GM23338 (cell line): ENCODE measurements at regions not wholly inside any gene's neighbourhood (a gene's known extent, or its start where the extent isn't known, plus 50 kb on each side); places are given as distances from the start of the nearest gene placed in this dataset.

Experiments
- ATAC-seq: fragments of 200-7000 bp; cut with Tn5 transposase; 3 replicates; pipeline ENCODE4 v1.9.1; 2020
- DNase-seq: peaks from one replicate; pipeline ENCODE4 v3.0.0-alpha.2; 2015; ENCODE audit warnings: low spot score
- H2AFZ ChIP-seq: fragments of 200-600 bp; sonication (generic); 2 replicates; pipeline ENCODE4 v1.8.0; 2016; ENCODE audit warnings: antibody characterized with exemption, mild to moderate bottlenecking, moderate library complexity
- H3F3A ChIP-seq: fragments of 200-600 bp; sonication (generic); replicated peaks from 2 replicates; pipeline ENCODE4 v1.8.0; 2017; ENCODE audit warnings: antibody characterized with exemption, mixed run types, low read depth
- H3K27ac ChIP-seq: fragments of 200-600 bp; sonication (generic); 2 replicates; pipeline ENCODE4 v1.6.1; 2016; ENCODE audit warnings: low read depth
- H3K27me3 ChIP-seq: fragments of 200-600 bp; sonication (generic); 2 replicates; pipeline ENCODE4 v1.8.0; 2016; ENCODE audit warnings: mild to moderate bottlenecking, mixed run types, moderate library complexity; ENCODE audit not compliant: insufficient read depth
- H3K36me3 ChIP-seq: fragments of 200-600 bp; sonication (generic); 2 replicates; pipeline ENCODE4 v1.8.0; 2016; ENCODE audit warnings: mild to moderate bottlenecking; ENCODE audit not compliant: insufficient read depth
- H3K4me1 ChIP-seq: fragments of 200-600 bp; sonication (generic); 2 replicates; pipeline ENCODE4 v1.8.0; 2016; ENCODE audit warnings: mild to moderate bottlenecking, moderate library complexity; ENCODE audit not compliant: insufficient read depth
- H3K4me2 ChIP-seq: fragments of 200-600 bp; sonication (generic); 2 replicates; pipeline ENCODE4 v1.7.1; 2017; ENCODE audit warnings: mixed run types
- H3K4me3 ChIP-seq: fragments of 200-600 bp; sonication (generic); 2 replicates; pipeline ENCODE4 v1.6.1; 2016; ENCODE audit warnings: mixed run types
- H3K79me2 ChIP-seq: fragments of 200-600 bp; sonication (generic); replicated peaks from 2 replicates; pipeline ENCODE4 v1.8.0; 2017; ENCODE audit warnings: mild to moderate bottlenecking; ENCODE audit not compliant: insufficient read depth
- H3K9me2 ChIP-seq: fragments of 200-600 bp; sonication (generic); 2 replicates; pipeline ENCODE4 v1.8.0; 2017; ENCODE audit not compliant: insufficient read depth
- H4K20me1 ChIP-seq: fragments of 200-600 bp; sonication (generic); replicated peaks from 2 replicates; pipeline ENCODE4 v1.8.0; 2017; ENCODE audit warnings: mild to moderate bottlenecking; ENCODE audit not compliant: insufficient read depth
- H3K27ac Mint-ChIP-seq: 2 replicates; pipeline ENCODE4 v1.8.0; 2020; ENCODE audit warnings: inconsistent platforms, mild to moderate bottlenecking, moderate library complexity, mixed read lengths
- H3K27me3 Mint-ChIP-seq: 3 replicates; pipeline ENCODE4 v1.8.0; 2022; ENCODE audit warnings: low read depth, mild to moderate bottlenecking, moderate library complexity, mixed read lengths, inconsistent platforms; ENCODE audit not compliant: insufficient read depth, poor library complexity
- H3K36me3 Mint-ChIP-seq: 3 replicates; pipeline ENCODE4 v1.8.0; 2021; ENCODE audit warnings: low read depth, mild to moderate bottlenecking, inconsistent platforms, moderate library complexity, mixed read lengths
- H3K4me1 Mint-ChIP-seq: 3 replicates; pipeline ENCODE4 v1.8.0; 2020; ENCODE audit warnings: mild to moderate bottlenecking, inconsistent platforms, mixed read lengths
- H3K4me3 Mint-ChIP-seq: 3 replicates; pipeline ENCODE4 v1.8.0; 2021; ENCODE audit warnings: moderate library complexity, mild to moderate bottlenecking, inconsistent platforms, mixed read lengths
- H3K9me3 Mint-ChIP-seq: 3 replicates; pipeline ENCODE4 v1.8.0; 2020; ENCODE audit warnings: moderate library complexity, mild to moderate bottlenecking, inconsistent platforms, mixed read lengths
- CREB1 ChIP-seq: fragments of 250-450 bp; sonication (Bioruptor Pico); IDR thresholded peaks from 2 replicates; pipeline ENCODE4 v1.5.0; 2020; ENCODE audit warnings: low read depth, mild to moderate bottlenecking, moderate library complexity
- EZH2 ChIP-seq: fragments of 200-600 bp; sonication (generic); IDR thresholded peaks from one replicate; pipeline ENCODE4 v1.8.0; 2017; ENCODE audit warnings: antibody characterized with exemption, mild to moderate bottlenecking, low read depth; ENCODE audit not compliant: unreplicated experiment
- EZH2phosphoT487 ChIP-seq: fragments of 200-600 bp; sonication (generic); IDR thresholded peaks from one replicate; pipeline ENCODE4 v1.8.1; 2018; ENCODE audit warnings: antibody characterized with exemption; ENCODE audit not compliant: unreplicated experiment
- JUNB ChIP-seq: IDR thresholded peaks from one replicate; pipeline ENCODE4 v1.6.1; 2016; ENCODE audit warnings: antibody characterized with exemption; ENCODE audit not compliant: unreplicated experiment
- NANOG ChIP-seq: IDR thresholded peaks from 2 replicates; pipeline ENCODE4 v1.6.1; 2016; ENCODE audit warnings: antibody characterized with exemption, borderline replicate concordance
- POLR2AphosphoS5 ChIP-seq: IDR thresholded peaks from 2 replicates; pipeline ENCODE4 v1.6.1; 2016; ENCODE audit warnings: antibody characterized with exemption, low read depth
- STAT1 ChIP-seq: IDR thresholded peaks from one replicate; pipeline ENCODE4 v1.6.1; 2016; ENCODE audit warnings: antibody characterized with exemption; ENCODE audit not compliant: unreplicated experiment
- ZNF114 ChIP-seq: fragments of 250-450 bp; sonication (Bioruptor Pico); IDR thresholded peaks from 2 replicates; pipeline ENCODE4 v1.5.0; 2020; ENCODE audit warnings: mild to moderate bottlenecking, moderate library complexity
- ZNF331 ChIP-seq: fragments of 250-450 bp; sonication (Bioruptor Pico); IDR thresholded peaks from 2 replicates; pipeline ENCODE4 v1.5.0; 2020; ENCODE audit warnings: low read depth, mild to moderate bottlenecking, moderate library complexity
- TF ChIP-seq, protein P1 (sequence below), 2 experiments: fragments of 200-600 bp in 1 of 2; sonication (generic) in 1 of 2; conservative IDR thresholded peaks; 2 replicates each; pipeline versions ENCODE4 v1.5.1 to v1.6.1; 2016 to 2017; ENCODE audit warnings: antibody characterized with exemption in 2 of 2, low read depth in 2 of 2, mild to moderate bottlenecking in 2 of 2, moderate library complexity in 1 of 2
- TF ChIP-seq, protein P2 (sequence below): IDR thresholded peaks from 2 replicates; pipeline ENCODE4 v1.6.1; 2016; ENCODE audit warnings: antibody characterized with exemption
- TF ChIP-seq, protein P3 (sequence below): fragments of 250-450 bp; sonication (Bioruptor Pico); IDR thresholded peaks from 2 replicates; pipeline ENCODE4 v1.5.0; 2020; ENCODE audit warnings: mild to moderate bottlenecking, moderate library complexity
- TF ChIP-seq, protein P4 (sequence below): IDR thresholded peaks from one replicate; pipeline ENCODE4 v1.6.1; 2018; ENCODE audit warnings: antibody characterized with exemption; ENCODE audit not compliant: unreplicated experiment

DNA sequence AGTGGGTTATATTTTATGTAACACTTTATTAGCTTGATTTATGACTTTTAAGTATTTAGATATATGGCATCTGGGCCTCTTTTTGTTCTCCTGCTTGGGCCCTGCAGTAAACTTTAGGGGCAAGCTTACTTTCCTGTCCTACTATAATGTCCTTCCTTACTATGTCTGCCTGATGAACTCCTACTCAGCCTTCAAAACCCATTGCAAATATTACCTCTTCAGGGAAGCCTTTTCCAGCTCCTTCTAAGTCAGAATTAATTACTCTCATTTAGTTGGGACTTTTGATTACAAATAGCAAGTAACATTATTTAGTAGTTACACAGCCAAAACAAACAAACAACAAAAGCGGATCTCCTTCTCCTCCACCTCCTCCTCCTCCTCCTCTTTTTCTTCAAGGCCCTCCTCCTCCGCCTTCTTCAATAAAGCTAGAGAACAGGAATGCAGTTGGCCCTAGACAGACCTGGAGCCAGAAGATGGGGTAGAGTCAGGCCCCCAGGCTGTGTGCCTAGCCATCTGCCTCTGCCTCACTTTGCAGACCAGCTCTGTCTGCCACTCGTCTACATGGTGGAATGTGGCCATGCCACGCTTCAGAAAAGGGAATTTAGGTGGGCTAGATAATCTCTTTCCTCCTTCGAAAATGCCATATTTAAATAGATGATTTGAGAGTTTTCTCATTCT lies 301.2 kb downstream of the SP3 start:
- no peak for DNase-seq
- no peak overlapping the region for H3K27ac Mint-ChIP-seq
- Histone ChIP-seq H3F3A (no peaks in the 10 kb centered on the region), H3K79me2 (no peaks in the 10 kb centered on the region), H2AFZ (no peak overlapping the region), H3K36me3 (no peaks in the 10 kb centered on the region), H3K4me3 (no peak overlapping the region), H4K20me1 (no peaks in the 10 kb centered on the region), H3K4me2 (no peak overlapping the region), H3K27me3 (no peaks in the 10 kb centered on the region), H3K4me1 (peaks cover 8% of the 10 kb centered on the region; the same call in 1 of the 2 replicates), H3K9me2 (peaks cover 5% of the 10 kb centered on the region; the same call in 1 of the 2 replicates), H3K27ac (no peak overlapping the region)
- H3K27me3 Mint-ChIP-seq, result peaks cover 14% of the 10 kb centered on the region
- H3K36me3 Mint-ChIP-seq, result no peaks in the 10 kb centered on the region
- TF ChIP-seq EZH2phosphoT487 (no peak), JUNB (no peak), POLR2AphosphoS5 (no peak), STAT1 (no peak), ZNF114 (CRISPR knock-in tag) (no peak), CREB1 (CRISPR knock-in tag) (no peak), NANOG (no peak), ZNF331 (CRISPR knock-in tag) (no peak), EZH2 (no peak)
- TF ChIP-seq, protein P1, sequence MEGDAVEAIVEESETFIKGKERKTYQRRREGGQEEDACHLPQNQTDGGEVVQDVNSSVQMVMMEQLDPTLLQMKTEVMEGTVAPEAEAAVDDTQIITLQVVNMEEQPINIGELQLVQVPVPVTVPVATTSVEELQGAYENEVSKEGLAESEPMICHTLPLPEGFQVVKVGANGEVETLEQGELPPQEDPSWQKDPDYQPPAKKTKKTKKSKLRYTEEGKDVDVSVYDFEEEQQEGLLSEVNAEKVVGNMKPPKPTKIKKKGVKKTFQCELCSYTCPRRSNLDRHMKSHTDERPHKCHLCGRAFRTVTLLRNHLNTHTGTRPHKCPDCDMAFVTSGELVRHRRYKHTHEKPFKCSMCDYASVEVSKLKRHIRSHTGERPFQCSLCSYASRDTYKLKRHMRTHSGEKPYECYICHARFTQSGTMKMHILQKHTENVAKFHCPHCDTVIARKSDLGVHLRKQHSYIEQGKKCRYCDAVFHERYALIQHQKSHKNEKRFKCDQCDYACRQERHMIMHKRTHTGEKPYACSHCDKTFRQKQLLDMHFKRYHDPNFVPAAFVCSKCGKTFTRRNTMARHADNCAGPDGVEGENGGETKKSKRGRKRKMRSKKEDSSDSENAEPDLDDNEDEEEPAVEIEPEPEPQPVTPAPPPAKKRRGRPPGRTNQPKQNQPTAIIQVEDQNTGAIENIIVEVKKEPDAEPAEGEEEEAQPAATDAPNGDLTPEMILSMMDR (conservative IDR thresholded peaks at IDR 0.05; ENCODE audit: low read depth in 2 of 2), result no peak
- TF ChIP-seq, protein P2, sequence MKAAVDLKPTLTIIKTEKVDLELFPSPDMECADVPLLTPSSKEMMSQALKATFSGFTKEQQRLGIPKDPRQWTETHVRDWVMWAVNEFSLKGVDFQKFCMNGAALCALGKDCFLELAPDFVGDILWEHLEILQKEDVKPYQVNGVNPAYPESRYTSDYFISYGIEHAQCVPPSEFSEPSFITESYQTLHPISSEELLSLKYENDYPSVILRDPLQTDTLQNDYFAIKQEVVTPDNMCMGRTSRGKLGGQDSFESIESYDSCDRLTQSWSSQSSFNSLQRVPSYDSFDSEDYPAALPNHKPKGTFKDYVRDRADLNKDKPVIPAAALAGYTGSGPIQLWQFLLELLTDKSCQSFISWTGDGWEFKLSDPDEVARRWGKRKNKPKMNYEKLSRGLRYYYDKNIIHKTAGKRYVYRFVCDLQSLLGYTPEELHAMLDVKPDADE, result no peak
- TF ChIP-seq, protein P3, sequence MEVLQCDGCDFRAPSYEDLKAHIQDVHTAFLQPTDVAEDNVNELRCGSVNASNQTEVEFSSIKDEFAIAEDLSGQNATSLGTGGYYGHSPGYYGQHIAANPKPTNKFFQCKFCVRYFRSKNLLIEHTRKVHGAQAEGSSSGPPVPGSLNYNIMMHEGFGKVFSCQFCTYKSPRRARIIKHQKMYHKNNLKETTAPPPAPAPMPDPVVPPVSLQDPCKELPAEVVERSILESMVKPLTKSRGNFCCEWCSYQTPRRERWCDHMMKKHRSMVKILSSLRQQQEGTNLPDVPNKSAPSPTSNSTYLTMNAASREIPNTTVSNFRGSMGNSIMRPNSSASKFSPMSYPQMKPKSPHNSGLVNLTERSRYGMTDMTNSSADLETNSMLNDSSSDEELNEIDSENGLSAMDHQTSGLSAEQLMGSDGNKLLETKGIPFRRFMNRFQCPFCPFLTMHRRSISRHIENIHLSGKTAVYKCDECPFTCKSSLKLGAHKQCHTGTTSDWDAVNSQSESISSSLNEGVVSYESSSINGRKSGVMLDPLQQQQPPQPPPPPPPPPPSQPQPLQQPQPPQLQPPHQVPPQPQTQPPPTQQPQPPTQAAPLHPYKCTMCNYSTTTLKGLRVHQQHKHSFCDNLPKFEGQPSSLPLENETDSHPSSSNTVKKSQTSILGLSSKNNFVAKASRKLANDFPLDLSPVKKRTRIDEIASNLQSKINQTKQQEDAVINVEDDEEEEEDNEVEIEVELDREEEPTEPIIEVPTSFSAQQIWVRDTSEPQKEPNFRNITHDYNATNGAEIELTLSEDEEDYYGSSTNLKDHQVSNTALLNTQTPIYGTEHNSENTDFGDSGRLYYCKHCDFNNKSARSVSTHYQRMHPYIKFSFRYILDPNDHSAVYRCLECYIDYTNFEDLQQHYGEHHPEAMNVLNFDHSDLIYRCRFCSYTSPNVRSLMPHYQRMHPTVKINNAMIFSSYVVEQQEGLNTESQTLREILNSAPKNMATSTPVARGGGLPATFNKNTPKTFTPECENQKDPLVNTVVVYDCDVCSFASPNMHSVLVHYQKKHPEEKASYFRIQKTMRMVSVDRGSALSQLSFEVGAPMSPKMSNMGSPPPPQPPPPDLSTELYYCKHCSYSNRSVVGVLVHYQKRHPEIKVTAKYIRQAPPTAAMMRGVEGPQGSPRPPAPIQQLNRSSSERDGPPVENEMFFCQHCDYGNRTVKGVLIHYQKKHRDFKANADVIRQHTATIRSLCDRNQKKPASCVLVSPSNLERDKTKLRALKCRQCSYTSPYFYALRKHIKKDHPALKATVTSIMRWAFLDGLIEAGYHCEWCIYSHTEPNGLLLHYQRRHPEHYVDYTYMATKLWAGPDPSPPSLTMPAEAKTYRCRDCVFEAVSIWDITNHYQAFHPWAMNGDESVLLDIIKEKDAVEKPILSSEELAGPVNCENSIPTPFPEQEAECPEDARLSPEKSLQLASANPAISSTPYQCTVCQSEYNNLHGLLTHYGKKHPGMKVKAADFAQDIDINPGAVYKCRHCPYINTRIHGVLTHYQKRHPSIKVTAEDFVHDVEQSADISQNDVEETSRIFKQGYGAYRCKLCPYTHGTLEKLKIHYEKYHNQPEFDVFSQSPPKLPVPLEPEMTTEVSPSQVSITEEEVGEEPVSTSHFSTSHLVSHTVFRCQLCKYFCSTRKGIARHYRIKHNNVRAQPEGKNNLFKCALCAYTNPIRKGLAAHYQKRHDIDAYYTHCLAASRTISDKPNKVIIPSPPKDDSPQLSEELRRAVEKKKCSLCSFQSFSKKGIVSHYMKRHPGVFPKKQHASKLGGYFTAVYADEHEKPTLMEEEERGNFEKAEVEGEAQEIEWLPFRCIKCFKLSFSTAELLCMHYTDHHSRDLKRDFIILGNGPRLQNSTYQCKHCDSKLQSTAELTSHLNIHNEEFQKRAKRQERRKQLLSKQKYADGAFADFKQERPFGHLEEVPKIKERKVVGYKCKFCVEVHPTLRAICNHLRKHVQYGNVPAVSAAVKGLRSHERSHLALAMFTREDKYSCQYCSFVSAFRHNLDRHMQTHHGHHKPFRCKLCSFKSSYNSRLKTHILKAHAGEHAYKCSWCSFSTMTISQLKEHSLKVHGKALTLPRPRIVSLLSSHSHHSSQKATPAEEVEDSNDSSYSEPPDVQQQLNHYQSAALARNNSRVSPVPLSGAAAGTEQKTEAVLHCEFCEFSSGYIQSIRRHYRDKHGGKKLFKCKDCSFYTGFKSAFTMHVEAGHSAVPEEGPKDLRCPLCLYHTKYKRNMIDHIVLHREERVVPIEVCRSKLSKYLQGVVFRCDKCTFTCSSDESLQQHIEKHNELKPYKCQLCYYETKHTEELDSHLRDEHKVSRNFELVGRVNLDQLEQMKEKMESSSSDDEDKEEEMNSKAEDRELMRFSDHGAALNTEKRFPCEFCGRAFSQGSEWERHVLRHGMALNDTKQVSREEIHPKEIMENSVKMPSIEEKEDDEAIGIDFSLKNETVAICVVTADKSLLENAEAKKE (CRISPR knock-in tag), result no peak
- TF ChIP-seq, protein P4, sequence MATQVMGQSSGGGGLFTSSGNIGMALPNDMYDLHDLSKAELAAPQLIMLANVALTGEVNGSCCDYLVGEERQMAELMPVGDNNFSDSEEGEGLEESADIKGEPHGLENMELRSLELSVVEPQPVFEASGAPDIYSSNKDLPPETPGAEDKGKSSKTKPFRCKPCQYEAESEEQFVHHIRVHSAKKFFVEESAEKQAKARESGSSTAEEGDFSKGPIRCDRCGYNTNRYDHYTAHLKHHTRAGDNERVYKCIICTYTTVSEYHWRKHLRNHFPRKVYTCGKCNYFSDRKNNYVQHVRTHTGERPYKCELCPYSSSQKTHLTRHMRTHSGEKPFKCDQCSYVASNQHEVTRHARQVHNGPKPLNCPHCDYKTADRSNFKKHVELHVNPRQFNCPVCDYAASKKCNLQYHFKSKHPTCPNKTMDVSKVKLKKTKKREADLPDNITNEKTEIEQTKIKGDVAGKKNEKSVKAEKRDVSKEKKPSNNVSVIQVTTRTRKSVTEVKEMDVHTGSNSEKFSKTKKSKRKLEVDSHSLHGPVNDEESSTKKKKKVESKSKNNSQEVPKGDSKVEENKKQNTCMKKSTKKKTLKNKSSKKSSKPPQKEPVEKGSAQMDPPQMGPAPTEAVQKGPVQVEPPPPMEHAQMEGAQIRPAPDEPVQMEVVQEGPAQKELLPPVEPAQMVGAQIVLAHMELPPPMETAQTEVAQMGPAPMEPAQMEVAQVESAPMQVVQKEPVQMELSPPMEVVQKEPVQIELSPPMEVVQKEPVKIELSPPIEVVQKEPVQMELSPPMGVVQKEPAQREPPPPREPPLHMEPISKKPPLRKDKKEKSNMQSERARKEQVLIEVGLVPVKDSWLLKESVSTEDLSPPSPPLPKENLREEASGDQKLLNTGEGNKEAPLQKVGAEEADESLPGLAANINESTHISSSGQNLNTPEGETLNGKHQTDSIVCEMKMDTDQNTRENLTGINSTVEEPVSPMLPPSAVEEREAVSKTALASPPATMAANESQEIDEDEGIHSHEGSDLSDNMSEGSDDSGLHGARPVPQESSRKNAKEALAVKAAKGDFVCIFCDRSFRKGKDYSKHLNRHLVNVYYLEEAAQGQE, result no peak
- no peaks in the 10 kb centered on the region for H3K9me3 Mint-ChIP-seq
- H3K4me3 Mint-ChIP-seq, result no peak overlapping the region
- H3K4me1 Mint-ChIP-seq, result peaks cover 9% of the 10 kb centered on the region
- no peak for ATAC-seq
